HEK293T (cell line): ENCODE measurements at regions not wholly inside any gene's neighbourhood (a gene's known extent, or its start where the extent isn't known, plus 50 kb on each side); places are given as distances from the start of the nearest gene placed in this dataset.
"Not testable (repeated sequence)": the region's sequence is repeated elsewhere in the genome, so short reads cannot be mapped to it uniquely, and the experiment has no call there.

ENCODE experiments used
- CTCF ChIA-PET: fragments of 350-600 bp; formaldehyde crosslinking; extraction: SDS; loops from one replicate; lab custom pipeline; 2021; ENCODE audit warnings: antibody characterized with exemption, inconsistent platforms; lab: Yijun Ruan, JAX
- POLR2A ChIA-PET: fragments of 350-600 bp; formaldehyde crosslinking; extraction: SDS; loops from one replicate; lab custom pipeline; 2020; ENCODE audit warnings: antibody characterized with exemption, inconsistent platforms; lab: Yijun Ruan, JAX
- DNase-seq: peaks from one replicate; pipeline ENCODE4 v3.0.0; 2012; ENCODE audit warnings: mixed read lengths; ENCODE audit errors: extremely low spot score
- ARNT ChIP-seq: fragments of 450-650 bp; IDR thresholded peaks from 2 replicates; pipeline ENCODE4 v1.6.1; 2017; ENCODE audit warnings: mild to moderate bottlenecking
- BHLHE40 ChIP-seq: fragments of 450-650 bp; IDR thresholded peaks from 2 replicates; pipeline ENCODE4 v1.6.1; 2016; ENCODE audit warnings: mild to moderate bottlenecking, moderate library complexity, borderline replicate concordance
- CTBP1 ChIP-seq: fragments of 450-650 bp; IDR thresholded peaks from 2 replicates; pipeline ENCODE4 v1.6.1; 2016; ENCODE audit warnings: borderline replicate concordance
- ELF4 ChIP-seq: fragments of 450-650 bp; IDR thresholded peaks from 2 replicates; pipeline ENCODE4 v1.6.1; 2017; ENCODE audit warnings: antibody characterized with exemption
- FOXA1 ChIP-seq: fragments of 450-650 bp; IDR thresholded peaks from 2 replicates; pipeline ENCODE4 v1.6.1; 2016; ENCODE audit warnings: mild to moderate bottlenecking
- FOXK2 ChIP-seq: fragments of 450-650 bp; IDR thresholded peaks from 2 replicates; pipeline ENCODE4 v1.6.1; 2016; ENCODE audit warnings: mild to moderate bottlenecking
- FOXM1 ChIP-seq: fragments of 450-650 bp; IDR thresholded peaks from 2 replicates; pipeline ENCODE4 v1.6.1; 2017; ENCODE audit warnings: mild to moderate bottlenecking, borderline replicate concordance
- HDGF ChIP-seq: fragments of 450-650 bp; IDR thresholded peaks from 2 replicates; pipeline ENCODE4 v1.6.1; 2017; ENCODE audit warnings: antibody characterized with exemption, borderline replicate concordance
- L3MBTL2 ChIP-seq: fragments of 450-650 bp; conservative IDR thresholded peaks from 2 replicates; pipeline ENCODE4 v1.6.1; 2016; ENCODE audit warnings: mild to moderate bottlenecking
- LEF1 ChIP-seq: fragments of 450-650 bp; IDR thresholded peaks from 2 replicates; pipeline ENCODE4 v1.6.1; 2017; ENCODE audit warnings: mild to moderate bottlenecking, borderline replicate concordance
- NFRKB ChIP-seq: fragments of 450-650 bp; IDR thresholded peaks from 2 replicates; pipeline ENCODE4 v1.6.1; 2016; ENCODE audit warnings: mild to moderate bottlenecking, moderate library complexity
- PKNOX1 ChIP-seq: fragments of 450-650 bp; IDR thresholded peaks from 2 replicates; pipeline ENCODE4 v1.6.1; 2016
- SP1 ChIP-seq: fragments of 450-650 bp; IDR thresholded peaks from 2 replicates; pipeline ENCODE4 v1.6.1; 2017
- SUZ12 ChIP-seq: fragments of 450-650 bp; IDR thresholded peaks from 2 replicates; pipeline ENCODE4 v1.6.1; 2016; ENCODE audit warnings: mild to moderate bottlenecking
- TARDBP ChIP-seq: fragments of 450-650 bp; IDR thresholded peaks from 2 replicates; pipeline ENCODE4 v1.6.1; 2016
- ZNF384 ChIP-seq: fragments of 450-650 bp; IDR thresholded peaks from 2 replicates; pipeline ENCODE4 v1.6.1; 2016

- no peak for DNase-seq
- ChIA-PET CTCF (no interaction called here), POLR2A (no interaction called here)
- TF ChIP-seq FOXM1 (no peak), HDGF (no peak), LEF1 (no peak), L3MBTL2 (no peak), BHLHE40 (no peak), TARDBP (no peak)
Measured at GRCh38 chr16:16924613-16925012, 545.7 kb downstream of the NPIPA7 start.

GRCh38 chr16:16925432-16925831, 545.3 kb downstream of the XYLT1 start:
- DNase-seq: no peak
- POLR2A ChIA-PET: no interaction called here
- TF ChIP-seq TARDBP (no peak), LEF1 (no peak), FOXA1 (no peak), PKNOX1 (no peak), SUZ12 (no peak), ELF4 (no peak), ZNF384 (no peak), FOXM1 (no peak), BHLHE40 (no peak), L3MBTL2 (no peak), CTBP1 (no peak), ARNT (no peak)
- CTCF ChIA-PET: no interaction called here

- TF ChIP-seq HDGF (no peak), NFRKB (no peak), L3MBTL2 (no peak), ZNF384 (no peak), BHLHE40 (no peak), SP1 (no peak), ARNT (no peak), TARDBP (no peak), PKNOX1 (no peak), ELF4 (no peak)
- DNase-seq: no peak
- POLR2A ChIA-PET: no interaction called here
- CTCF ChIA-PET: no interaction called here
Measured at GRCh38 chr16:16928532-16929109, 542.1 kb downstream of the XYLT1 start.

DNA sequence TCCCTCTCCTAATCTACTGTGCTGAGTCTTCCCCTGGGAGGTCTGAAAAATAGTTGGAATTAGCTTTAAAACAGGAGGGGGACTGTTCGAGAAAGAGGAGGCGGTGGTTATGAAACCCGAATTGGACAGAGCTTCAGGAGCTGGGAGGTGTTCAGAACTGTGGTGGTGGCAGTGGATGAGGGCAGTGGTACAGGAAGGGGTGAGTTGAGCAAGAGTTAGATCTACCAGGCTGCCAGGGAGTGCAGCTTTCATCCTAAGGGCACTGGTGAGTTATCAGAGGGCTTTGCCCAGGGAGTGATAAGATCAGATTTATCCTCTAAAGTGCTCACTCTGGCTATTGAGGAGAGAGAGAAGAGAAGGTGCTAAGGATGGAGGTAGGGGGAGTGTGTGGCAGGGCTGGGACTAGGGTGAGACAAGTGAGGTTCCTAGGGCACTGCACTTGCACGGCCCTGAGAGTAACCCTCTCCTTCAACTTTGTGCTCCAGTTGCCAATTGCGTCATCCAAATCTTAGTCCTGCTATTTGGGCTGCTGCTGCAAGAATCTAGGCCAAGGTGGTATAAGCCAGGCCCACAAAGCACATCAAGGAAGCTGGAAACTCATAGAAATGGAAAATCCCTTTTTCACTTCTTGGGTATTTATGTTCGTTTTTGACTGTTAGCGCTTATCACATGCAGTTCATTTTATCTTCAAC, 540.3 kb downstream of the XYLT1 start:
- DNase-seq: no peak
- no peak for TF ChIP-seq CTBP1
- no peak for TF ChIP-seq ZNF384
- no peak for TF ChIP-seq SP1
- TF ChIP-seq ARNT: no peak
- no peak for TF ChIP-seq ELF4
- no peak for TF ChIP-seq SUZ12
- TF ChIP-seq NFRKB: no peak
- TF ChIP-seq BHLHE40: no peak
- no peak for TF ChIP-seq TARDBP
- POLR2A ChIA-PET: no interaction called here
- CTCF ChIA-PET: no interaction called here

DNA sequence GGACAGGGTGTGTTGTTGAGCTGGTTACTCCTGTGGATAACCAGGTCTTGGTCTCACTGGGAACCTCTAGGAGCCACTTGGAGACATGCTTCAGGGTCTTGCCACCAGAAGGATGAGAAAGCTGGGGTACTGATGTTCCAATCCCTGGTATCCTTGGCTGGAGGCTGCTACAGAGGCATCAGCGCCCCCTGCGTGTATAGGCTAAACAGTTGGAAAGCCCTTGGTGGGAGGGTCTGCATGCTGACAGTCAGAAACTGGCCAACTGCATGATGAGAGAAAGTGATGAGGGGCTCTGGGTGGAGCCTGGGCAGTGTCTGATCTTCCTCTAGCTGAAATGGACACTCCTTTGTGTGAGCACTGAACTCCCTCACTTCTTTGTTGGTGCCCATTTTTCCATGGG, 536.9 kb downstream of the XYLT1 start:
- TF ChIP-seq LEF1 (no peak), ZNF384 (no peak), CTBP1 (no peak), FOXA1 (no peak), PKNOX1 (no peak)
- ChIA-PET POLR2A (no interaction called here), CTCF (no interaction called here)
- DNase-seq: no peak

GRCh38 chr16:16934660-16935059, 536.1 kb downstream of the XYLT1 start:
- CTCF ChIA-PET: no interaction called here
- no peak for DNase-seq
- POLR2A ChIA-PET: no interaction called here
- no peak for TF ChIP-seq TARDBP
- no peak for TF ChIP-seq NFRKB
- no peak for TF ChIP-seq LEF1
- no peak for TF ChIP-seq FOXA1
- no peak for TF ChIP-seq BHLHE40
- TF ChIP-seq ELF4: no peak
- TF ChIP-seq L3MBTL2: no peak
- no peak for TF ChIP-seq ZNF384
- TF ChIP-seq FOXM1: no peak
- no peak for TF ChIP-seq SP1
- no peak for TF ChIP-seq ARNT
- TF ChIP-seq SUZ12: no peak
- TF ChIP-seq CTBP1: no peak
- TF ChIP-seq FOXK2: no peak
- no peak for TF ChIP-seq PKNOX1
- no peak for TF ChIP-seq HDGF

- POLR2A ChIA-PET, CTCF ChIA-PET, DNase-seq: not testable (repeated sequence)
Measured at GRCh38 chr16:16935909-16936308, 534.9 kb downstream of the XYLT1 start.
